Vagina (tissue), 2 donors: ENCODE measurements at regions not wholly inside any gene's neighbourhood (a gene's known extent, or its start where the extent isn't known, plus 50 kb on each side); places are given as distances from the start of the nearest gene placed in this dataset.

Experiments
- DNase-seq, 2 donors: peaks; one replicate each; pipeline ENCODE4 v3.0.0-alpha.2; 2017; ENCODE audit errors: extremely low spot score in 2 of 2
- H3K27ac ChIP-seq: fragments of 200-600 bp; sonication (generic); one replicate; pipeline ENCODE4 v1.5.1; 2019
- H3K27me3 ChIP-seq: fragments of 200-600 bp; sonication (generic); one replicate; pipeline ENCODE4 v1.5.1; 2019
- H3K36me3 ChIP-seq, 2 donors: fragments of 200-600 bp; sonication (generic); one replicate each; pipeline ENCODE4 v1.5.1; 2017 to 2019
- H3K4me1 ChIP-seq: fragments of 200-600 bp; sonication (generic); one replicate; pipeline ENCODE4 v1.5.1; 2019
- H3K4me3 ChIP-seq, 2 donors: fragments of 200-600 bp; sonication (generic); 1 replicate in 1 of 2; 2 replicates in 1 of 2; pipeline ENCODE4 v1.5.1; 2016 to 2019
- H3K9me3 ChIP-seq: fragments of 200-600 bp; sonication (generic); one replicate; pipeline ENCODE4 v1.5.1; 2019
- CTCF ChIP-seq, 3 experiments: fragments of 450-650 bp in 2 of 3; fragments of 200-600 bp in 1 of 3; sonication (generic) in 1 of 3; IDR thresholded peaks; one replicate each; pipeline ENCODE4 v1.5.1; 2017 to 2019; ENCODE audit warnings: antibody characterized with exemption in 3 of 3, mild to moderate bottlenecking in 2 of 3, moderate library complexity in 2 of 3
- POLR2A ChIP-seq, 2 donors: fragments of 450-650 bp; IDR thresholded peaks; one replicate each; pipeline ENCODE4 v1.6.1; 2017; ENCODE audit warnings: antibody characterized with exemption in 2 of 2, mild to moderate bottlenecking in 2 of 2, moderate library complexity in 2 of 2
- POLR2AphosphoS5 ChIP-seq, 2 donors: sonication (generic); formaldehyde crosslinking; IDR thresholded peaks; one replicate each; pipeline ENCODE4 v1.9.0; 2017; ENCODE audit warnings: antibody characterized with exemption in 2 of 2, mild to moderate bottlenecking in 2 of 2, low read depth in 1 of 2; ENCODE audit not compliant: insufficient read depth in 1 of 2
- intact Hi-C: fragments of 100-400 bp; cut with DNase I; formaldehyde crosslinking; loops from one replicate; pipeline ENCODE4 v1.15.1; 2023

- H3K4me1 ChIP-seq, result peaks cover 7% of the 10 kb centered on the region
- no peak overlapping the region for H3K27ac ChIP-seq
Measured at GRCh38 chr1:101365878-101366277, 129.1 kb downstream of the S1PR1 start.

GRCh38 chr1:101366513-101367215, 129.8 kb downstream of the S1PR1 start:
- Histone ChIP-seq H3K27ac (no peak overlapping the region), H3K27me3 (no peaks in the 10 kb centered on the region), H3K36me3 (no peaks in the 10 kb centered on the region), H3K4me1 (peaks cover 7% of the 10 kb centered on the region), H3K9me3 (no peaks in the 10 kb centered on the region), H3K4me3 (no peak overlapping the region)
- TF ChIP-seq CTCF (IDR thresholded peaks at IDR 0.05) (no peak), POLR2AphosphoS5 (IDR thresholded peaks at IDR 0.05; ENCODE audit: insufficient read depth in 1 of 2, low read depth in 1 of 2) (no peak), POLR2A (IDR thresholded peaks at IDR 0.05) (no peak)
- DNase-seq, result no peak
- intact Hi-C loops, result no loop called here

More at GRCh38 chr1:101365878-101366277, 129.1 kb downstream of the S1PR1 start:
- DNase-seq, result no peak
- H3K27me3 ChIP-seq, result no peaks in the 10 kb centered on the region
- intact Hi-C loops, result no loop called here
- H3K36me3 ChIP-seq, result no peaks in the 10 kb centered on the region
- TF ChIP-seq CTCF (IDR thresholded peaks at IDR 0.05), result no peak
- no peak for TF ChIP-seq POLR2A (IDR thresholded peaks at IDR 0.05)
- no peak for TF ChIP-seq POLR2AphosphoS5 (IDR thresholded peaks at IDR 0.05; ENCODE audit: insufficient read depth in 1 of 2, low read depth in 1 of 2)
- no peaks in the 10 kb centered on the region for H3K9me3 ChIP-seq
- no peak overlapping the region for H3K4me3 ChIP-seq

- H3K9me3 ChIP-seq, result no peaks in the 10 kb centered on the region
- intact Hi-C loops, result no loop called here
- no peak for TF ChIP-seq CTCF (IDR thresholded peaks at IDR 0.05)
- H3K27ac ChIP-seq, result no peak overlapping the region
- no peak for DNase-seq
- no peak overlapping the region for H3K4me3 ChIP-seq
- H3K36me3 ChIP-seq, result no peaks in the 10 kb centered on the region
- H3K4me1 ChIP-seq, result peaks cover 7% of the 10 kb centered on the region
- H3K27me3 ChIP-seq, result no peaks in the 10 kb centered on the region
Measured at GRCh38 chr1:101367630-101368029, 130.8 kb downstream of the S1PR1 start.

- TF ChIP-seq CTCF (IDR thresholded peaks at IDR 0.05) (no peak), POLR2AphosphoS5 (IDR thresholded peaks at IDR 0.05; ENCODE audit: insufficient read depth in 1 of 2, low read depth in 1 of 2) (no peak), POLR2A (IDR thresholded peaks at IDR 0.05) (no peak)
- H3K36me3 ChIP-seq, result no peaks in the 10 kb centered on the region
- peaks cover 7% of the 10 kb centered on the region for H3K4me1 ChIP-seq
- H3K4me3 ChIP-seq, result no peak overlapping the region
- no peaks in the 10 kb centered on the region for H3K9me3 ChIP-seq
- no peak overlapping the region for H3K27ac ChIP-seq
- no peak for DNase-seq
- no peaks in the 10 kb centered on the region for H3K27me3 ChIP-seq
- intact Hi-C loops, result no loop called here
Measured at GRCh38 chr1:101370488-101370887, 133.7 kb downstream of the S1PR1 start.

- intact Hi-C loops, result no loop called here
- no peak for DNase-seq
- Histone ChIP-seq H3K4me3 (no peak overlapping the region), H3K27me3 (no peaks in the 10 kb centered on the region), H3K9me3 (no peaks in the 10 kb centered on the region), H3K27ac (no peak overlapping the region), H3K36me3 (no peaks in the 10 kb centered on the region), H3K4me1 (peaks cover 7% of the 10 kb centered on the region)
- no peak for TF ChIP-seq POLR2AphosphoS5 (IDR thresholded peaks at IDR 0.05; ENCODE audit: insufficient read depth in 1 of 2, low read depth in 1 of 2)
Measured at GRCh38 chr1:101371259-101371658, 134.4 kb downstream of the S1PR1 start.
